VCaP (cell line): ENCODE measurements at regions not wholly inside any gene's neighbourhood (a gene's known extent, or its start where the extent isn't known, plus 50 kb on each side); places are given as distances from the start of the nearest gene placed in this dataset.

Source experiments
- H3K27ac ChIP-seq: fragments of 450-650 bp; 2 replicates; pipeline ENCODE4 v1.5.1; 2017
- CTCF ChIP-seq: fragments of 450-650 bp; conservative IDR thresholded peaks from 2 replicates; pipeline ENCODE4 v1.5.1; 2017; ENCODE audit warnings: mild to moderate bottlenecking, moderate library complexity

- TF ChIP-seq CTCF: no peak
- H3K27ac ChIP-seq: no peak overlapping the region
Measured at GRCh38 chr14:54220704-54221431, 175.9 kb upstream of the CDKN3 start.

GRCh38 chr14:54221432-54221803 is 175.4 kb upstream of the CDKN3 start:
- no peak for TF ChIP-seq CTCF
- H3K27ac ChIP-seq: no peak overlapping the region

GRCh38 chr14:54221971-54222370 is 174.8 kb upstream of the CDKN3 start:
- no peak for TF ChIP-seq CTCF
- no peak overlapping the region for H3K27ac ChIP-seq

GRCh38 chr14:54223831-54224402 is 172.9 kb upstream of the CDKN3 start:
- H3K27ac ChIP-seq: no peak overlapping the region
- no peak for TF ChIP-seq CTCF

- TF ChIP-seq CTCF: no peak
- H3K27ac ChIP-seq: no peak overlapping the region
Measured at GRCh38 chr14:54225457-54226060, 171.2 kb upstream of the CDKN3 start.

GRCh38 chr14:54226103-54226502 is 170.7 kb upstream of the CDKN3 start:
- TF ChIP-seq CTCF: no peak
- no peak overlapping the region for H3K27ac ChIP-seq

- TF ChIP-seq CTCF: no peak
Measured at GRCh38 chr14:54226558-54226957, 170.2 kb upstream of the CDKN3 start.

More at GRCh38 chr14:54226558-54226957, 170.2 kb upstream of the CDKN3 start:
- H3K27ac ChIP-seq: no peak overlapping the region
